Left ventricle myocardium inferior (tissue), 1 donor: ENCODE measurements at regions not wholly inside any gene's neighbourhood (a gene's known extent, or its start where the extent isn't known, plus 50 kb on each side); places are given as distances from the start of the nearest gene placed in this dataset.

Source experiments
- DNase-seq: peaks from one replicate; pipeline ENCODE4 v3.0.0-alpha.2; 2020
- H3K27ac ChIP-seq: fragments of 200-600 bp; replicated peaks from 2 replicates; pipeline ENCODE4 v1.8.0; 2021
- H3K27me3 ChIP-seq: fragments of 200-600 bp; 2 replicates; pipeline ENCODE4 v1.8.0; 2021; ENCODE audit warnings: low read depth
- H3K36me3 ChIP-seq: fragments of 200-600 bp; 2 replicates; pipeline ENCODE4 v1.8.0; 2021
- H3K4me1 ChIP-seq: fragments of 200-600 bp; 2 replicates; pipeline ENCODE4 v1.8.0; 2021
- H3K4me3 ChIP-seq: fragments of 200-600 bp; 2 replicates; pipeline ENCODE4 v1.8.0; 2021; ENCODE audit warnings: mild to moderate bottlenecking, moderate library complexity
- H3K9me3 ChIP-seq: fragments of 200-600 bp; replicated peaks from 2 replicates; pipeline ENCODE4 v1.8.0; 2021
- CTCF ChIP-seq: fragments of 200-600 bp; IDR thresholded peaks from 2 replicates; pipeline ENCODE4 v1.8.0; 2021; ENCODE audit warnings: antibody characterized with exemption, mild to moderate bottlenecking, borderline replicate concordance
- intact Hi-C: fragments of 100-400 bp; cut with micrococcal nuclease; formaldehyde crosslinking; loops from one replicate; pipeline ENCODE4 v1.11.0; 2022
- donor health status: DM: no; HTN: yes; CAD: no; lungs with severe emphysema.

DNA sequence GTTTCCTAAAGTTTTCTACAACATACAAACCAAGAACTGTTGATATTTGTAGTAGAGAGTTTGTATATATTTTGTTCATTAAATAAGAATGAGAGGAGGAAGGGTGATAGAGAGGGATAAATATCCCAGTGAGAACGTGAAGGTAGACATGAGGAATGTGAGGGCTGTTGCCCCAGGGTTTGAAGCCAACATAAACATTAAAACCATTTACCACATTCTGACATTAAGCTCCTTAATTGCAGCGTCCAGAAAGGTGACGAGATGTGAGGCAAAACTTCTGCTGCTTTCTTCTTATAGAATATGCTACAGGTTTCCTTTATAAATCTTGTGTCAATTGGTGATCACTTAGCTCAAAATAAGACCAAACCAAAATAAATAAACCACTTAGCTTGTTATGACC is 267.8 kb upstream of the CNTN4 start:
- Histone ChIP-seq H3K4me3 (no peak overlapping the region), H3K36me3 (no peaks in the 10 kb centered on the region), H3K4me1 (no peaks in the 10 kb centered on the region), H3K27me3 (no peaks in the 10 kb centered on the region), H3K9me3 (no peaks in the 10 kb centered on the region), H3K27ac (no peak overlapping the region)
- no peak for TF ChIP-seq CTCF
- no peak for DNase-seq
- intact Hi-C loops, result no loop called here

DNA sequence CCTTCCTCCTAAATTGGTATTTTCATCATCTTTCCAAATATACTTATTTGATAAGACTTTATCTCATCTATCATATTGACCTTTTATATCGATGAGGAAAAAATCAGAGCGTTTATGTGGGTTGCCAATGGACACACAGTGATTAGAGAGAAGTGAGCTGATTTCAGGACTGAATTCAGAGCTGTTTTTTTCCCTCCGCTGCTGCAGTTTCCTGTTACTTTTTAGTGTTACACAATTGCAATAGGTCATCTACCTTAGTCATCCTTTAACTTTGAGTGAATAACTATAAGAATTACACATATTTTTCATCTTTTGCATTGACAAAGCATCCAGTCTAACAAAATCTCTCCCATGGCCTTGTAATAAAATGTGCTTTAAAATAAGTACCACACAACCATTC is 266.3 kb upstream of the CNTN4 start:
- Histone ChIP-seq H3K4me1 (no peaks in the 10 kb centered on the region), H3K27ac (no peak overlapping the region), H3K9me3 (no peaks in the 10 kb centered on the region), H3K36me3 (no peaks in the 10 kb centered on the region), H3K27me3 (no peaks in the 10 kb centered on the region), H3K4me3 (no peak overlapping the region)
- no peak for TF ChIP-seq CTCF
- no peak for DNase-seq
- intact Hi-C loops, result no loop called here

DNA sequence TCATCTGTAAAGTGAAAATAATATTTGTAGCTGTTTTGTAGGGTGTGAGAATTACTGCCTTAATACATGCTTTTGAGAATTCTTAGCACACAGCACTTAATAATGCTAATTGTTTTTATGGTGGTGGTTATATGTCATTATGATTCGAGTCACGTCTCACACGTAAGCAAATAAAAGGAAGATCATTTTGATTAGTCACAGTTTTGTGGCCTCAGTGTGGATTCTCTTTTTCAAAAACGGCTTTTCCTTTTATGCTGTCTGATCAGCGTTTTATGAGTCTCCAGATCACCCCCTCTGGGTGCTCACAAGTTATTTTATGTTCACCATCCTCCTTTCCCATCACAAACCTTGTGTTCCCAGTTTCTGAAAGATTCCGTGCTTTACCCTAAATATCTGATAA is 255.6 kb upstream of the CNTN4 start:
- no peak overlapping the region for H3K27ac ChIP-seq
- no peak for DNase-seq

GRCh38 chr3:1847571-1847970 is 251.1 kb upstream of the CNTN4 start:
- intact Hi-C loops, result no loop called here
- Histone ChIP-seq H3K36me3 (no peaks in the 10 kb centered on the region), H3K9me3 (peaks cover 15% of the 10 kb centered on the region), H3K27ac (no peak overlapping the region), H3K4me1 (no peaks in the 10 kb centered on the region), H3K4me3 (no peak overlapping the region), H3K27me3 (no peaks in the 10 kb centered on the region)
- no peak for TF ChIP-seq CTCF
- DNase-seq, result no peak

More for the DNA sequence above, 255.6 kb upstream of the CNTN4 start:
- H3K36me3 ChIP-seq, result no peaks in the 10 kb centered on the region
- TF ChIP-seq CTCF, result no peak
- H3K27me3 ChIP-seq, result no peaks in the 10 kb centered on the region
- H3K4me3 ChIP-seq, result no peak overlapping the region
- intact Hi-C loops, result no loop called here
- H3K4me1 ChIP-seq, result no peaks in the 10 kb centered on the region
- peaks cover 11% of the 10 kb centered on the region for H3K9me3 ChIP-seq

- H3K36me3 ChIP-seq, result no peaks in the 10 kb centered on the region
- no peaks in the 10 kb centered on the region for H3K4me1 ChIP-seq
- no peak for DNase-seq
- TF ChIP-seq CTCF, result no peak
- intact Hi-C loops, result no loop called here
- H3K27me3 ChIP-seq, result no peaks in the 10 kb centered on the region
- peaks cover 13% of the 10 kb centered on the region for H3K9me3 ChIP-seq
- H3K27ac ChIP-seq, result no peak overlapping the region
- no peak overlapping the region for H3K4me3 ChIP-seq
These were observed 249.7 kb upstream of the CNTN4 start for GRCh38 chr3:1848935-1849334.

DNA sequence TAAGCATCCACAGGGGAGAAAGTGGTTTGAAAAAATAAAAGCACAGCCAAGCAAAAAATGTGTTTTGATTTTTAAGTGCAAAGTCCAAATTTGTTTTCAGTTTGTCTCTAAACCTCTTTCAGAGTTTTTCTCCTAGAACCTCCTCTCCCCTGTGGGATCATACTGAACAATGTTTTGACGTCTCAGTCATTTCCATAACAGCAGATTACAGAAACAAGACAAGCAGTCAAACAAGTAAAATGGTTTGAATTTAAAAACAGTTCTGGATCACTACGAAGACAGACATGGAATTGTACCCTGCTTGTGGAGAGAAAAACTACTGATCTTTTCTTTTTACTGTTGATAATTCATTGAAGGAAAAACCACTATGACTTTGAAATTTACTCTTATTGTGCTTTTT is 245.7 kb upstream of the CNTN4 start:
- no peaks in the 10 kb centered on the region for H3K36me3 ChIP-seq

More for the DNA sequence above, 245.7 kb upstream of the CNTN4 start:
- intact Hi-C loops, result no loop called here
- Histone ChIP-seq H3K9me3 (peaks cover 8% of the 10 kb centered on the region), H3K4me1 (no peaks in the 10 kb centered on the region), H3K27me3 (no peaks in the 10 kb centered on the region), H3K27ac (no peak overlapping the region), H3K4me3 (no peak overlapping the region)
- TF ChIP-seq CTCF, result no peak
- no peak for DNase-seq
